SK-N-SH (cell line): ENCODE measurements at regions not wholly inside any gene's neighbourhood (a gene's known extent, or its start where the extent isn't known, plus 50 kb on each side); places are given as distances from the start of the nearest gene placed in this dataset.

Experiments used
- CTCF ChIA-PET: fragments of 300-600, 350-600 bp; formaldehyde crosslinking; extraction: SDS; loops from one replicate; lab custom pipeline; 2021; lab: Yijun Ruan, JAX
- POLR2A ChIA-PET: fragments of 350-600 bp; sonication (Branson Sonifier 250); formaldehyde crosslinking; extraction: SDS; loops from one replicate; lab custom pipeline; 2020; ENCODE audit warnings: antibody characterized with exemption, inconsistent platforms; lab: Yijun Ruan, JAX
- DNase-seq: peaks from one replicate; pipeline ENCODE4 v3.0.0; 2012
- H2AFZ ChIP-seq: fragments of 200-600 bp; sonication (generic); 2 replicates; pipeline ENCODE4 v1.8.1; 2016; ENCODE audit warnings: antibody characterized with exemption, mild to moderate bottlenecking, low read depth
- H3F3A ChIP-seq: fragments of 200-600 bp; sonication (generic); replicated peaks from 2 replicates; pipeline ENCODE3; 2016; ENCODE audit warnings: antibody characterized with exemption, mild to moderate bottlenecking; ENCODE audit not compliant: insufficient read depth
- H3K27ac ChIP-seq, 2 experiments: fragments of 200-500 bp in 1 of 2; fragments of 200-600 bp in 1 of 2; sonication (Bioruptor generic) in 1 of 2; sonication (generic), shearing (Covaris generic) in 1 of 2; 2 replicates each; pipeline versions ENCODE4 v1.5.1 to v1.6.1; 2014 to 2016; ENCODE audit warnings: low read depth in 2 of 2, inconsistent platforms in 1 of 2, low read length in 1 of 2, mild to moderate bottlenecking in 1 of 2, mixed read lengths in 1 of 2
- H3K27me3 ChIP-seq: fragments of 200-600 bp; sonication (generic), shearing (Covaris generic); 2 replicates; pipeline ENCODE4 v1.6.1; 2016; ENCODE audit warnings: mixed run types; ENCODE audit not compliant: insufficient read depth
- H3K36me3 ChIP-seq, 2 experiments: fragments of 200-500 bp in 1 of 2; fragments of 200-600 bp in 1 of 2; sonication (Bioruptor generic) in 1 of 2; sonication (generic) in 1 of 2; replicated peaks in 1 of 2; 2 replicates each; pipeline versions ENCODE3 to v1.5.1; 2014 to 2016; ENCODE audit warnings: low read length in 1 of 2, mild to moderate bottlenecking in 1 of 2; ENCODE audit not compliant: insufficient read depth in 2 of 2, control insufficient read depth in 1 of 2
- H3K4me1 ChIP-seq, 2 experiments: fragments of 200-500 bp in 1 of 2; fragments of 200-600 bp in 1 of 2; sonication (Bioruptor generic) in 1 of 2; sonication (generic), shearing (Covaris generic) in 1 of 2; 2 replicates each; pipeline versions ENCODE4 v1.5.1 to v1.6.1; 2014 to 2016; ENCODE audit warnings: low read depth in 1 of 2, low read length in 1 of 2, mixed run types in 1 of 2; ENCODE audit not compliant: insufficient read depth in 2 of 2, control insufficient read depth in 1 of 2
- H3K4me2 ChIP-seq: fragments of 200-600 bp; sonication (generic), shearing (Covaris generic); 2 replicates; pipeline ENCODE4 v1.6.1; 2017; ENCODE audit warnings: mixed run types
- H3K4me3 ChIP-seq, 2 experiments: fragments of 200-500 bp in 1 of 2; fragments of 200-600 bp in 1 of 2; sonication (Bioruptor generic) in 1 of 2; sonication (generic), shearing (Covaris generic) in 1 of 2; 2 replicates each; pipeline versions ENCODE4 v1.5.1 to v1.8.1; 2014 to 2016; ENCODE audit warnings: low read depth in 2 of 2, inconsistent platforms in 1 of 2, low read length in 1 of 2, mild to moderate bottlenecking in 1 of 2, mixed read lengths in 1 of 2, moderate library complexity in 1 of 2
- H3K79me2 ChIP-seq: fragments of 200-600 bp; sonication (generic); 2 replicates; pipeline ENCODE4 v1.8.1; 2017; ENCODE audit warnings: mild to moderate bottlenecking; ENCODE audit not compliant: insufficient read depth
- H3K9ac ChIP-seq: fragments of 200-600 bp; sonication (generic); 2 replicates; pipeline ENCODE4 v1.6.1; 2017; ENCODE audit warnings: mixed run types
- H3K9me2 ChIP-seq: fragments of 200-600 bp; sonication (generic); 2 replicates; pipeline ENCODE4 v1.6.1; 2017; ENCODE audit warnings: mixed run types
- H3K9me3 ChIP-seq: fragments of 200-600 bp; sonication (generic); 2 replicates; pipeline ENCODE4 v1.6.1; 2017; ENCODE audit warnings: mixed run types, mild to moderate bottlenecking, moderate library complexity
- H4K20me1 ChIP-seq: fragments of 200-600 bp; sonication (generic); 2 replicates; pipeline ENCODE4 v1.6.1; 2017; ENCODE audit warnings: mild to moderate bottlenecking, mixed run types; ENCODE audit not compliant: insufficient read depth
- CHD2 ChIP-seq: fragments of 150-350 bp; IDR thresholded peaks from 2 replicates; pipeline ENCODE4 v1.6.1; 2018; ENCODE audit warnings: low read length; ENCODE audit not compliant: partially characterized antibody
- ELF1 ChIP-seq: IDR thresholded peaks from 2 replicates; pipeline ENCODE4 v1.4.0; 2012
- EP300 ChIP-seq, 2 experiments: IDR thresholded peaks; 2 replicates each; pipeline versions ENCODE4 v1.4.0 to v1.6.1; 2012; ENCODE audit warnings: borderline replicate concordance in 1 of 2, low read depth in 1 of 2, low read length in 1 of 2
- GATA2 ChIP-seq: sonication (generic); formaldehyde crosslinking; IDR thresholded peaks from 2 replicates; pipeline ENCODE4 v1.5.0; 2020; ENCODE audit warnings: mild to moderate bottlenecking, missing genetic modification reagents
- POLR2AphosphoS5 ChIP-seq: IDR thresholded peaks from 2 replicates; pipeline ENCODE4 v1.6.1; 2012; ENCODE audit warnings: low read depth, low read length
- RAD21 ChIP-seq: IDR thresholded peaks from 2 replicates; pipeline ENCODE4 v1.6.1; 2012; ENCODE audit warnings: mild to moderate bottlenecking, low read length
- RFX5 ChIP-seq: IDR thresholded peaks from 2 replicates; pipeline ENCODE4 v1.6.1; 2012; ENCODE audit warnings: mild to moderate bottlenecking, improper control_type of control experiment, low read length
- SIN3A ChIP-seq: IDR thresholded peaks from 2 replicates; pipeline ENCODE4 v1.6.1; 2012; ENCODE audit warnings: low read depth, mild to moderate bottlenecking, low read length, moderate library complexity, borderline replicate concordance
- SMC3 ChIP-seq: IDR thresholded peaks from 2 replicates; pipeline ENCODE4 v1.6.1; 2012; ENCODE audit warnings: low read depth, low read length, improper control_type of control experiment
- TAF1 ChIP-seq: IDR thresholded peaks from 2 replicates; pipeline ENCODE4 v1.6.1; 2012; ENCODE audit warnings: low read depth, mild to moderate bottlenecking, low read length, moderate library complexity, borderline replicate concordance
- YY1 ChIP-seq: IDR thresholded peaks from 2 replicates; pipeline ENCODE4 v1.4.0; 2012; ENCODE audit warnings: low read depth, mild to moderate bottlenecking
- WGBS: methylation state at CpG from one replicate; pipeline ENCODE4 v1.1.6; 2017; ENCODE audit warnings: low lambda C conversion rate; 5-methylcytosine and 5-hydroxymethylcytosine counted together
- TF ChIP-seq, protein P1 (sequence below): IDR thresholded peaks from 2 replicates; pipeline ENCODE4 v1.6.1; 2012; ENCODE audit warnings: mild to moderate bottlenecking, low read depth, low read length, moderate library complexity
- TF ChIP-seq, protein P2 (sequence below): IDR thresholded peaks from 2 replicates; pipeline ENCODE4 v1.4.0; 2012; ENCODE audit warnings: low read depth, borderline replicate concordance
- TF ChIP-seq, protein P3 (sequence below): fragments of 150-350 bp; IDR thresholded peaks from 2 replicates; pipeline ENCODE4 v1.6.1; 2016; ENCODE audit warnings: mild to moderate bottlenecking, low read depth, low read length
- TF ChIP-seq, protein P4 (sequence below): IDR thresholded peaks from 2 replicates; pipeline ENCODE4 v1.4.0; 2012; ENCODE audit warnings: low read depth
- TF ChIP-seq, protein P5 (sequence below): IDR thresholded peaks from 2 replicates; pipeline ENCODE4; 2012

DNA sequence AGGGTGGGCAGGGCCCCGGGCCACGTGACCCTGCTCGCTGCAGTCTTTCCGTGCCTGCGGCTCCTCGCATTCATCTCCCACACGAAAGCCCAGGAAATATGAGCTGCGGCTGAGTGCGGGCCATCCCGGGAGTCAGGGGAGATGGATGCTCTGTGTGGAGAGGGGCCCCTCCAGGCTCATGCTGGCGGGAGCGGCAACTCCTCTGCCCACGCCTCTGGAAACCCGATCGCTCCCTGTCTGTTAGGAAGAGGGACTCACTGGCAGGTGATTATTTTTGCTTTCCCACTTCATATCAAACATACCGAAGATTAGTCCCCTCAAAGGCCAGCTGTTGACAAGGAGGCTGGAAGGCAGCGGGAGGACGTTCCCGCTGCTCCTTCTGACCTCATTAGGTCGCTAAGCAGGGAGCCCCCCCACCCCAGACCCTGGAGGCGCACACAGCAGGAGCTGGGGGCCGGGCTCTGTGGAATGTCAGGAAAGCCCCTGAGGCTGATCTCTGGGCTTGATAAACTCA is 228.5 kb downstream of the FOXL1 start (continued):
- TF ChIP-seq, protein P1, sequence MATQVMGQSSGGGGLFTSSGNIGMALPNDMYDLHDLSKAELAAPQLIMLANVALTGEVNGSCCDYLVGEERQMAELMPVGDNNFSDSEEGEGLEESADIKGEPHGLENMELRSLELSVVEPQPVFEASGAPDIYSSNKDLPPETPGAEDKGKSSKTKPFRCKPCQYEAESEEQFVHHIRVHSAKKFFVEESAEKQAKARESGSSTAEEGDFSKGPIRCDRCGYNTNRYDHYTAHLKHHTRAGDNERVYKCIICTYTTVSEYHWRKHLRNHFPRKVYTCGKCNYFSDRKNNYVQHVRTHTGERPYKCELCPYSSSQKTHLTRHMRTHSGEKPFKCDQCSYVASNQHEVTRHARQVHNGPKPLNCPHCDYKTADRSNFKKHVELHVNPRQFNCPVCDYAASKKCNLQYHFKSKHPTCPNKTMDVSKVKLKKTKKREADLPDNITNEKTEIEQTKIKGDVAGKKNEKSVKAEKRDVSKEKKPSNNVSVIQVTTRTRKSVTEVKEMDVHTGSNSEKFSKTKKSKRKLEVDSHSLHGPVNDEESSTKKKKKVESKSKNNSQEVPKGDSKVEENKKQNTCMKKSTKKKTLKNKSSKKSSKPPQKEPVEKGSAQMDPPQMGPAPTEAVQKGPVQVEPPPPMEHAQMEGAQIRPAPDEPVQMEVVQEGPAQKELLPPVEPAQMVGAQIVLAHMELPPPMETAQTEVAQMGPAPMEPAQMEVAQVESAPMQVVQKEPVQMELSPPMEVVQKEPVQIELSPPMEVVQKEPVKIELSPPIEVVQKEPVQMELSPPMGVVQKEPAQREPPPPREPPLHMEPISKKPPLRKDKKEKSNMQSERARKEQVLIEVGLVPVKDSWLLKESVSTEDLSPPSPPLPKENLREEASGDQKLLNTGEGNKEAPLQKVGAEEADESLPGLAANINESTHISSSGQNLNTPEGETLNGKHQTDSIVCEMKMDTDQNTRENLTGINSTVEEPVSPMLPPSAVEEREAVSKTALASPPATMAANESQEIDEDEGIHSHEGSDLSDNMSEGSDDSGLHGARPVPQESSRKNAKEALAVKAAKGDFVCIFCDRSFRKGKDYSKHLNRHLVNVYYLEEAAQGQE = no peak
- TF ChIP-seq YY1 = no peak

DNA sequence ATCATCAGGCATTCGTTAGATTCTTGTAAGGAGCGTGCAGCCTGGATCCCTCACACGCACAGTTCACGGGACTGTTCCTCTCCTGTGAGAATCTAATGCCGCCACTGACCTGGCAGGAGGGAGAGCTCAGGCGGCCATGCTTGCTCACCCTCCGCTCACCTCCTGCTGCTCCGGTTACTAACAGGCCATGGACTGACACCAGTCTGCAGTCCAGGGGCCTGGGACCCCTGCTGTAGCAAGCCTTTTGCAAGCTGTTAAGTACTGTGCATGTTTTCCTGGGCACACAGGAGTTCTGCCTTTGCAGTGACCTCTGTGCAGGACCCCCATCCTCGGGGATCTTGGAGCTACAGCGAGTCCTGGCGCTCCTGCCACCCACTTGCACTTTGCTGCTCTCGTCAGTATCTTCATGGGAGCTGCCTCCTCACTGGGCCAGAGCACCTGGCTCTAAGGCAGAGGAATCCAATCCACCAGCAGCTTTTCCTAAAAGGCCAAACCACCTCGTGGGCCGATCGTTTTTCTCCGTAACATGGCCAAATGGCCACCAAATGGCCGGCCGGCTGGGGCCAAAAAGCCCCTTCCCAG is 230.6 kb downstream of the FOXL1 start:
- H3K27me3 ChIP-seq = peaks cover 92% of the 10 kb centered on the region
- no peaks in the 10 kb centered on the region for H3K79me2 ChIP-seq
- peak overlapping the region; percentile 17; the same call in 1 of the 2 replicates for H3K4me2 ChIP-seq
- H2AFZ ChIP-seq = no peak overlapping the region
- no peaks in the 10 kb centered on the region for H4K20me1 ChIP-seq
- H3K4me3 ChIP-seq = no peak overlapping the region
- no peaks in the 10 kb centered on the region for H3K36me3 ChIP-seq
- no peaks in the 10 kb centered on the region for H3K9me2 ChIP-seq
- DNase-seq = no peak
- no peak overlapping the region for H3K9ac ChIP-seq
- POLR2A ChIA-PET = no interaction called here
- TF ChIP-seq SMC3 = no peak
- TF ChIP-seq, protein P2, sequence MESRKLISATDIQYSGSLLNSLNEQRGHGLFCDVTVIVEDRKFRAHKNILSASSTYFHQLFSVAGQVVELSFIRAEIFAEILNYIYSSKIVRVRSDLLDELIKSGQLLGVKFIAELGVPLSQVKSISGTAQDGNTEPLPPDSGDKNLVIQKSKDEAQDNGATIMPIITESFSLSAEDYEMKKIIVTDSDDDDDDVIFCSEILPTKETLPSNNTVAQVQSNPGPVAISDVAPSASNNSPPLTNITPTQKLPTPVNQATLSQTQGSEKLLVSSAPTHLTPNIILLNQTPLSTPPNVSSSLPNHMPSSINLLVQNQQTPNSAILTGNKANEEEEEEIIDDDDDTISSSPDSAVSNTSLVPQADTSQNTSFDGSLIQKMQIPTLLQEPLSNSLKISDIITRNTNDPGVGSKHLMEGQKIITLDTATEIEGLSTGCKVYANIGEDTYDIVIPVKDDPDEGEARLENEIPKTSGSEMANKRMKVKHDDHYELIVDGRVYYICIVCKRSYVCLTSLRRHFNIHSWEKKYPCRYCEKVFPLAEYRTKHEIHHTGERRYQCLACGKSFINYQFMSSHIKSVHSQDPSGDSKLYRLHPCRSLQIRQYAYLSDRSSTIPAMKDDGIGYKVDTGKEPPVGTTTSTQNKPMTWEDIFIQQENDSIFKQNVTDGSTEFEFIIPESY = no peak
- TF ChIP-seq, protein P3, sequence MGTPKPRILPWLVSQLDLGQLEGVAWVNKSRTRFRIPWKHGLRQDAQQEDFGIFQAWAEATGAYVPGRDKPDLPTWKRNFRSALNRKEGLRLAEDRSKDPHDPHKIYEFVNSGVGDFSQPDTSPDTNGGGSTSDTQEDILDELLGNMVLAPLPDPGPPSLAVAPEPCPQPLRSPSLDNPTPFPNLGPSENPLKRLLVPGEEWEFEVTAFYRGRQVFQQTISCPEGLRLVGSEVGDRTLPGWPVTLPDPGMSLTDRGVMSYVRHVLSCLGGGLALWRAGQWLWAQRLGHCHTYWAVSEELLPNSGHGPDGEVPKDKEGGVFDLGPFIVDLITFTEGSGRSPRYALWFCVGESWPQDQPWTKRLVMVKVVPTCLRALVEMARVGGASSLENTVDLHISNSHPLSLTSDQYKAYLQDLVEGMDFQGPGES = no peak
- no peak for TF ChIP-seq RAD21
- TF ChIP-seq YY1 = no peak
- TF ChIP-seq EP300 (IDR thresholded peaks at IDR 0.05; ENCODE audit: borderline replicate concordance in 1 of 2, low read depth in 1 of 2, low read length in 1 of 2) = no peak
- TF ChIP-seq, protein P4, sequence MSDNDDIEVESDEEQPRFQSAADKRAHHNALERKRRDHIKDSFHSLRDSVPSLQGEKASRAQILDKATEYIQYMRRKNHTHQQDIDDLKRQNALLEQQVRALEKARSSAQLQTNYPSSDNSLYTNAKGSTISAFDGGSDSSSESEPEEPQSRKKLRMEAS = no peak
- TF ChIP-seq ELF1 = no peak
- no peak for TF ChIP-seq SIN3A
- TF ChIP-seq, protein P1 = no peak
- TF ChIP-seq RFX5 = no peak
- TF ChIP-seq, protein P5, sequence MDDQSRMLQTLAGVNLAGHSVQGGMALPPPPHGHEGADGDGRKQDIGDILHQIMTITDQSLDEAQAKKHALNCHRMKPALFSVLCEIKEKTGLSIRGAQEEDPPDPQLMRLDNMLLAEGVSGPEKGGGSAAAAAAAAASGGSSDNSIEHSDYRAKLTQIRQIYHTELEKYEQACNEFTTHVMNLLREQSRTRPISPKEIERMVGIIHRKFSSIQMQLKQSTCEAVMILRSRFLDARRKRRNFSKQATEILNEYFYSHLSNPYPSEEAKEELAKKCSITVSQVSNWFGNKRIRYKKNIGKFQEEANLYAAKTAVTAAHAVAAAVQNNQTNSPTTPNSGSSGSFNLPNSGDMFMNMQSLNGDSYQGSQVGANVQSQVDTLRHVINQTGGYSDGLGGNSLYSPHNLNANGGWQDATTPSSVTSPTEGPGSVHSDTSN = no peak
- TF ChIP-seq POLR2AphosphoS5 = no peak
- no peak for TF ChIP-seq CHD2
- TF ChIP-seq GATA2 (CRISPR knock-in tag) = no peak
- TF ChIP-seq TAF1 = no peak
- TF ChIP-seq, all 33 proteins: peak for 0
- CTCF ChIA-PET = interaction anchor here (1.6 kb wide), 1 partner anchor 13 kb away, joined by 3 read pairs; no protein-coding TSS in a partner anchor
- H3K27ac ChIP-seq = no peak overlapping the region
- 21% methylated on average over 16 of the region's 18 CpGs for WGBS
- H3F3A ChIP-seq = peaks cover 11% of the 10 kb centered on the region
- H3K9me3 ChIP-seq = no peaks in the 10 kb centered on the region
- H3K4me1 ChIP-seq = no peaks in the 10 kb centered on the region
